GM20000 (cell line): ENCODE measurements at regions not wholly inside any gene's neighbourhood (a gene's known extent, or its start where the extent isn't known, plus 50 kb on each side); places are given as distances from the start of the nearest gene placed in this dataset.

Source experiments
- DNase-seq: peaks from one replicate; pipeline ENCODE4 v3.0.0; 2012; ENCODE audit warnings: low spot score
- CTCF ChIP-seq: IDR thresholded peaks from 2 replicates; pipeline ENCODE4 v1.5.1; 2012; ENCODE audit warnings: mild to moderate bottlenecking, control low read depth; ENCODE audit errors: extremely low read depth, missing control alignments

GRCh38 chr2:215754546-215754945 lies 258.8 kb downstream of the MREG start:
- TF ChIP-seq CTCF, result no peak
- DNase-seq, result no peak

GRCh38 chr2:215753808-215754207 lies 259.5 kb downstream of the MREG start:
- no peak for DNase-seq
- TF ChIP-seq CTCF, result no peak

- TF ChIP-seq CTCF, result no peak
- no peak for DNase-seq
These were observed 260.4 kb downstream of the MREG start for GRCh38 chr2:215752991-215753390.

- no peak for DNase-seq
- no peak for TF ChIP-seq CTCF
These were observed 260.9 kb downstream of the MREG start for GRCh38 chr2:215752436-215752835.

- DNase-seq, result no peak
- no peak for TF ChIP-seq CTCF
These were observed 261.5 kb downstream of the MREG start for GRCh38 chr2:215751911-215752272.

GRCh38 chr2:215751200-215751910 lies 262.0 kb downstream of the MREG start:
- no peak for DNase-seq
- TF ChIP-seq CTCF, result no peak

GRCh38 chr2:215750763-215751162 lies 262.6 kb downstream of the MREG start:
- DNase-seq, result no peak
- TF ChIP-seq CTCF, result no peak
